Panc1 (cell line): ENCODE measurements at regions not wholly inside any gene's neighbourhood (a gene's known extent, or its start where the extent isn't known, plus 50 kb on each side); places are given as distances from the start of the nearest gene placed in this dataset.
"Not testable (repeated sequence)": the region's sequence is repeated elsewhere in the genome, so short reads cannot be mapped to it uniquely, and the experiment has no call there.

Source experiments
- POLR2AphosphoS5 ChIP-seq: IDR thresholded peaks from 2 replicates; pipeline ENCODE4 v1.6.1; 2012; ENCODE audit warnings: mild to moderate bottlenecking, low read depth, low read length, moderate library complexity
- TF ChIP-seq, protein P1 (sequence below): fragments of 450-650 bp; IDR thresholded peaks from 2 replicates; pipeline ENCODE4 v1.5.1; 2017; ENCODE audit warnings: mild to moderate bottlenecking
- TF ChIP-seq, protein P2 (sequence below), 2 experiments: IDR thresholded peaks; 2 replicates each; pipeline ENCODE4 v1.6.1; 2011 to 2012; ENCODE audit warnings: low read depth in 2 of 2, control low read depth in 1 of 2, low read length in 1 of 2, mild to moderate bottlenecking in 1 of 2, moderate library complexity in 1 of 2; ENCODE audit not compliant: insufficient read depth in 1 of 2

DNA sequence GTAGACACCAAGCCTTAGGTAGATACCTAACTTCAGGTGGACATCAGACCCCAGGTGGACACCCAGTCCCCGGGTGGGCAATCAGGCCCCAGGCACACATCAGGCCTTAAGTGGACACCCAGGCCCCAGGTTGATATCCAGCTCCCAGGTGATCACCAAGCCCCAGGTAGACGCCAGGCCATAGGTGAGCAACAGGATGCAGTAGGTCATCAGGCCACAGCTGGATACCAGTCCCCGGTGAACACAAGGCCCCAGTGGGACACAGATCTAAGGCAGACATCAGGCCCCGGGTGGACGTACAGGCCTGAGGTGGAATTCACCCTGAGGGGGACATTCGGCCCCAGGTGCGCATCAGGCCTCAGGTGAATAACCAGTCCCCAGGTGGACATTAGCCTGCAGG is 201.0 kb downstream of the POTEM start:
- TF ChIP-seq, protein P1, sequence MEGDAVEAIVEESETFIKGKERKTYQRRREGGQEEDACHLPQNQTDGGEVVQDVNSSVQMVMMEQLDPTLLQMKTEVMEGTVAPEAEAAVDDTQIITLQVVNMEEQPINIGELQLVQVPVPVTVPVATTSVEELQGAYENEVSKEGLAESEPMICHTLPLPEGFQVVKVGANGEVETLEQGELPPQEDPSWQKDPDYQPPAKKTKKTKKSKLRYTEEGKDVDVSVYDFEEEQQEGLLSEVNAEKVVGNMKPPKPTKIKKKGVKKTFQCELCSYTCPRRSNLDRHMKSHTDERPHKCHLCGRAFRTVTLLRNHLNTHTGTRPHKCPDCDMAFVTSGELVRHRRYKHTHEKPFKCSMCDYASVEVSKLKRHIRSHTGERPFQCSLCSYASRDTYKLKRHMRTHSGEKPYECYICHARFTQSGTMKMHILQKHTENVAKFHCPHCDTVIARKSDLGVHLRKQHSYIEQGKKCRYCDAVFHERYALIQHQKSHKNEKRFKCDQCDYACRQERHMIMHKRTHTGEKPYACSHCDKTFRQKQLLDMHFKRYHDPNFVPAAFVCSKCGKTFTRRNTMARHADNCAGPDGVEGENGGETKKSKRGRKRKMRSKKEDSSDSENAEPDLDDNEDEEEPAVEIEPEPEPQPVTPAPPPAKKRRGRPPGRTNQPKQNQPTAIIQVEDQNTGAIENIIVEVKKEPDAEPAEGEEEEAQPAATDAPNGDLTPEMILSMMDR = not testable (repeated sequence)
- TF ChIP-seq POLR2AphosphoS5 = not testable (repeated sequence)
- TF ChIP-seq, protein P2, sequence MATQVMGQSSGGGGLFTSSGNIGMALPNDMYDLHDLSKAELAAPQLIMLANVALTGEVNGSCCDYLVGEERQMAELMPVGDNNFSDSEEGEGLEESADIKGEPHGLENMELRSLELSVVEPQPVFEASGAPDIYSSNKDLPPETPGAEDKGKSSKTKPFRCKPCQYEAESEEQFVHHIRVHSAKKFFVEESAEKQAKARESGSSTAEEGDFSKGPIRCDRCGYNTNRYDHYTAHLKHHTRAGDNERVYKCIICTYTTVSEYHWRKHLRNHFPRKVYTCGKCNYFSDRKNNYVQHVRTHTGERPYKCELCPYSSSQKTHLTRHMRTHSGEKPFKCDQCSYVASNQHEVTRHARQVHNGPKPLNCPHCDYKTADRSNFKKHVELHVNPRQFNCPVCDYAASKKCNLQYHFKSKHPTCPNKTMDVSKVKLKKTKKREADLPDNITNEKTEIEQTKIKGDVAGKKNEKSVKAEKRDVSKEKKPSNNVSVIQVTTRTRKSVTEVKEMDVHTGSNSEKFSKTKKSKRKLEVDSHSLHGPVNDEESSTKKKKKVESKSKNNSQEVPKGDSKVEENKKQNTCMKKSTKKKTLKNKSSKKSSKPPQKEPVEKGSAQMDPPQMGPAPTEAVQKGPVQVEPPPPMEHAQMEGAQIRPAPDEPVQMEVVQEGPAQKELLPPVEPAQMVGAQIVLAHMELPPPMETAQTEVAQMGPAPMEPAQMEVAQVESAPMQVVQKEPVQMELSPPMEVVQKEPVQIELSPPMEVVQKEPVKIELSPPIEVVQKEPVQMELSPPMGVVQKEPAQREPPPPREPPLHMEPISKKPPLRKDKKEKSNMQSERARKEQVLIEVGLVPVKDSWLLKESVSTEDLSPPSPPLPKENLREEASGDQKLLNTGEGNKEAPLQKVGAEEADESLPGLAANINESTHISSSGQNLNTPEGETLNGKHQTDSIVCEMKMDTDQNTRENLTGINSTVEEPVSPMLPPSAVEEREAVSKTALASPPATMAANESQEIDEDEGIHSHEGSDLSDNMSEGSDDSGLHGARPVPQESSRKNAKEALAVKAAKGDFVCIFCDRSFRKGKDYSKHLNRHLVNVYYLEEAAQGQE (IDR thresholded peaks at IDR 0.05; ENCODE audit: insufficient read depth in 1 of 2, low read depth in 2 of 2, low read length in 1 of 2) = not testable (repeated sequence)
